K562 (cell line): ENCODE measurements at regions not wholly inside any gene's neighbourhood (a gene's known extent, or its start where the extent isn't known, plus 50 kb on each side); places are given as distances from the start of the nearest gene placed in this dataset.

Source experiments
- ATAC-seq: fragments of 200-7000 bp; cut with Tn5 transposase; 3 replicates; pipeline ENCODE4 v1.9.1; 2020; ENCODE audit warnings: moderate library complexity
- BruUV-seq: library from RNA; stranded (reverse); fragments of 400-500 nt; replicated peaks from 2 replicates; lab custom pipeline; 2021; lab: Mats Ljungman, UMichigan
- CTCF ChIA-PET: fragments of 300-600 bp; formaldehyde crosslinking; extraction: SDS; loops from one replicate; lab custom pipeline; 2021; ENCODE audit warnings: low intra/inter-chr PET ratio; lab: Yijun Ruan, JAX
- POLR2A ChIA-PET: fragments of 300-600, 350-650 bp; sonication (Branson Sonifier 250); formaldehyde crosslinking; extraction: SDS; loops from one replicate; lab custom pipeline; 2021; ENCODE audit warnings: antibody characterized with exemption, inconsistent platforms; lab: Yijun Ruan, JAX
- DNase-seq, 4 experiments: peaks; one replicate each; pipeline versions ENCODE4 v3.0.0 to v3.0.0-alpha.2; 2011 to 2018; ENCODE audit warnings: low spot score in 3 of 4, mixed read lengths in 3 of 4; ENCODE audit errors: extremely low read depth in 1 of 4
- FAIRE-seq: peaks from 2 replicates; lab custom pipeline; 2011; peaks lifted over from hg19 to GRCh38; lab: Jason Lieb, UNC
- H2AFZ ChIP-seq: 2 replicates; pipeline ENCODE4 v1.6.0; 2011; ENCODE audit warnings: low read depth, low read length, control low read depth, inconsistent platforms
- H3K27ac ChIP-seq: fragments of 200-600 bp; 3 replicates; pipeline ENCODE4 v1.8.0; 2011; ENCODE audit warnings: low read depth, mild to moderate bottlenecking, control low read depth, inconsistent platforms, low read length, moderate library complexity, mixed read lengths; ENCODE audit errors: extremely low read depth
- H3K27me3 ChIP-seq, 2 experiments: fragments of 300-600 bp in 1 of 2; 2 replicates in 1 of 2; 3 replicates in 1 of 2; pipeline versions ENCODE4 v1.6.0 to v1.8.0; 2011; ENCODE audit warnings: inconsistent platforms in 2 of 2, low read length in 2 of 2, mild to moderate bottlenecking in 1 of 2, mixed read lengths in 1 of 2, moderate library complexity in 1 of 2; ENCODE audit not compliant: control insufficient read depth in 2 of 2, insufficient read depth in 2 of 2
- H3K36me3 ChIP-seq: fragments of 300-600 bp; 3 replicates; pipeline ENCODE4 v1.8.0; 2011; ENCODE audit warnings: mild to moderate bottlenecking, low read length, inconsistent platforms; ENCODE audit not compliant: control insufficient read depth, insufficient read depth
- H3K4me1 ChIP-seq, 2 experiments: fragments of 200-600 bp in 1 of 2; replicated peaks in 1 of 2; 2 replicates in 1 of 2; 3 replicates in 1 of 2; pipeline versions ENCODE4 v1.5.1 to v1.8.0; 2011; ENCODE audit warnings: inconsistent platforms in 2 of 2, low read length in 2 of 2, mild to moderate bottlenecking in 1 of 2, mixed read lengths in 1 of 2, moderate library complexity in 1 of 2; ENCODE audit not compliant: control insufficient read depth in 2 of 2, insufficient read depth in 2 of 2
- H3K4me2 ChIP-seq: 2 replicates; pipeline ENCODE4 v1.6.1; 2011; ENCODE audit warnings: low read length, control low read depth, inconsistent platforms, mixed read lengths; ENCODE audit not compliant: insufficient read depth
- H3K4me3 ChIP-seq: fragments of 200-600 bp; sonication (generic), shearing (Covaris generic); 2 replicates; pipeline ENCODE4 v1.5.1; 2016; ENCODE audit warnings: control low read depth, inconsistent platforms
- H3K79me2 ChIP-seq: fragments of 200-600 bp; 3 replicates; pipeline ENCODE4 v1.8.0; 2011; ENCODE audit warnings: low read length, inconsistent platforms; ENCODE audit not compliant: control insufficient read depth, insufficient read depth
- H3K9ac ChIP-seq, 2 experiments: 2 replicates each; pipeline versions ENCODE4 v1.6.0 to v1.6.1; 2011; ENCODE audit warnings: low read depth in 2 of 2, low read length in 2 of 2, control low read depth in 1 of 2, inconsistent platforms in 1 of 2, mild to moderate bottlenecking in 1 of 2, mixed read lengths in 1 of 2; ENCODE audit not compliant: insufficient read depth in 1 of 2
- H3K9me1 ChIP-seq: one replicate; pipeline ENCODE4 v1.6.0; 2011; ENCODE audit warnings: inconsistent platforms, mild to moderate bottlenecking, low read length, moderate library complexity; ENCODE audit not compliant: control insufficient read depth, insufficient read depth
- H3K9me3 ChIP-seq: replicated peaks from 2 replicates; pipeline ENCODE4 v1.5.1; 2011; ENCODE audit warnings: low read depth, low read length, inconsistent platforms; ENCODE audit not compliant: control insufficient read depth, insufficient read depth
- H4K20me1 ChIP-seq: replicated peaks from 2 replicates; pipeline ENCODE4 v1.6.1; 2011; ENCODE audit warnings: low read length, inconsistent platforms, mixed read lengths; ENCODE audit not compliant: control insufficient read depth, insufficient read depth
- CCNT2 ChIP-seq: IDR thresholded peaks from 2 replicates; pipeline ENCODE4 v1.6.1; 2011; ENCODE audit warnings: borderline replicate concordance, low read depth, mild to moderate bottlenecking, moderate library complexity, mixed read lengths, low read length; ENCODE audit not compliant: insufficient read length; ENCODE audit errors: extremely low read depth
- CHD4 ChIP-seq: fragments of 200-600 bp; sonication (generic); IDR thresholded peaks from 3 replicates; pipeline ENCODE4 v1.6.1; 2012; ENCODE audit warnings: low read depth, mild to moderate bottlenecking, mixed read lengths, low read length, inconsistent platforms; ENCODE audit not compliant: insufficient read depth, insufficient replicate concordance, poor library complexity, severe bottlenecking
- GTF2F1 ChIP-seq: IDR thresholded peaks from 2 replicates; pipeline ENCODE4 v1.6.1; 2011; ENCODE audit warnings: low read depth, low read length, improper control_type of control experiment
- HIVEP1 ChIP-seq: fragments of 250-450 bp; sonication (Bioruptor Pico); IDR thresholded peaks from 2 replicates; pipeline ENCODE4 v1.4.0; 2020; ENCODE audit warnings: mild to moderate bottlenecking
- ZNF133 ChIP-seq: fragments of 250-450 bp; sonication (Bioruptor Pico); IDR thresholded peaks from 2 replicates; pipeline ENCODE4 v1.4.0; 2020; ENCODE audit warnings: mild to moderate bottlenecking
- ZNF239 ChIP-seq: fragments of 250-450 bp; sonication (Bioruptor Pico); IDR thresholded peaks from 2 replicates; pipeline ENCODE4 v1.4.0; 2020; ENCODE audit warnings: mild to moderate bottlenecking
- ZNF699 ChIP-seq: fragments of 250-450 bp; sonication (Bioruptor Pico); IDR thresholded peaks from 2 replicates; pipeline ENCODE4 v1.8.0; 2021; ENCODE audit warnings: mild to moderate bottlenecking, moderate library complexity; ENCODE audit not compliant: insufficient replicate concordance
- WGBS: fragments of 100-300 bp; shearing (Covaris generic); methylation state at CpG from one replicate; pipeline ENCODE4 v1.1.6; 2016; ENCODE audit warnings: low coverage, mixed read lengths; ENCODE audit not compliant: insufficient coverage; ENCODE audit errors: missing lambda C conversion rate; 5-methylcytosine and 5-hydroxymethylcytosine counted together
- in situ Hi-C: fragments of 300-500 bp; cut with MboI; formaldehyde crosslinking; loops from 4 replicates; pipeline ENCODE4 v1.15.0; 2018; ENCODE audit warnings: inconsistent platforms, mixed read lengths
- intact Hi-C: fragments of 100-400 bp; cut with micrococcal nuclease; formaldehyde crosslinking; loops from 2 replicates; pipeline ENCODE4 v1.14.2; 2022
- TF ChIP-seq, protein P1 (sequence below), 2 experiments: fragments of 450-650 bp; formaldehyde crosslinking in 1 of 2; IDR thresholded peaks; 2 replicates each; pipeline versions ENCODE4 v1.4.0 to v1.6.1; 2014 to 2020; ENCODE audit warnings: mild to moderate bottlenecking in 2 of 2, borderline replicate concordance in 1 of 2, low read depth in 1 of 2
- TF ChIP-seq, protein P2 (sequence below): fragments of 450-650 bp; IDR thresholded peaks from 2 replicates; pipeline ENCODE4 v1.6.1; 2016; ENCODE audit warnings: borderline replicate concordance
- TF ChIP-seq, protein P3 (sequence below): fragments of 250-450 bp; sonication (Bioruptor Pico); IDR thresholded peaks from 2 replicates; pipeline ENCODE4 v1.4.0; 2020; ENCODE audit warnings: borderline replicate concordance

DNA sequence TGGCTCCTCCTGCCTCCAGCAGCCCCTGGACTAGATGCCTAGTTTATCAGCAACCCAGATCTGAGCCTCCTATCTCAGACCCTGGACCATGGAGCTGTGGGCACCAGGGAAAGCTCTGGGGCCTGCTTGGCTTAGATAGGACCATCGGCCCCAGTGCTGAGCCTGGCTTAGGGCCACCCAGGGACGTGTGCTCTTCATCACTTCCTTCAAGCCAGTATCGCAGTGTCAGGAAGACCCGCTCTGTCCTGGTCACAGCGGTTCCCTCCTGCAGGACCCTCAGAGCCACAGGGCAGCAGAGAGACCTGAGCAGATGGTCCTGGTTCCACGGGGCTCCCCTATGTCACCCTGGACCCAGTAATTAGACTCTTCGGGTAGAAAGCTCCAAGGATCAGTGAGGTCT, 105.7 kb upstream of the FAM20C start:
- Histone ChIP-seq H3K27ac (no peak overlapping the region), H3K4me1 (peaks cover 0 to 30% of the 10 kb centered on the region in 2 experiments; a peak in 2 of 5 replicates), H3K79me2 (no peaks in the 10 kb centered on the region), H3K9ac (no peak overlapping the region), H3K27me3 (peaks cover 47 to 84% of the 10 kb centered on the region in 2 experiments), H3K9me1 (no peaks in the 10 kb centered on the region), H2AFZ (no peak overlapping the region), H3K9me3 (no peaks in the 10 kb centered on the region; the same call in 1 of the 2 replicates), H3K4me2 (no peak overlapping the region), H3K4me3 (no peak overlapping the region), H3K36me3 (no peaks in the 10 kb centered on the region), H4K20me1 (peaks cover 14% of the 10 kb centered on the region; the same call in 1 of the 2 replicates)
- WGBS: 3% methylated on average over 7 of the region's 7 CpGs
- intact Hi-C loops: no loop called here
- ChIA-PET CTCF (no interaction called here), POLR2A (interaction anchor here (0.7 to 2.7 kb wide), 2 partner anchors 10 to 34 kb away, joined by 4 to 11 read pairs; no protein-coding TSS in a partner anchor)
- FAIRE-seq: no peak
- in situ Hi-C loops: no loop called here
- ATAC-seq: no peak
- no peak for DNase-seq
- BruUV-seq: no TSS peak
- TF ChIP-seq GTF2F1 (no peak), HIVEP1 (CRISPR knock-in tag) (no peak), ZNF699 (CRISPR knock-in tag) (no peak), CHD4 (no peak), ZNF133 (no peak), CCNT2 (no peak), ZNF239 (CRISPR knock-in tag) (no peak)
- TF ChIP-seq, protein P1, sequence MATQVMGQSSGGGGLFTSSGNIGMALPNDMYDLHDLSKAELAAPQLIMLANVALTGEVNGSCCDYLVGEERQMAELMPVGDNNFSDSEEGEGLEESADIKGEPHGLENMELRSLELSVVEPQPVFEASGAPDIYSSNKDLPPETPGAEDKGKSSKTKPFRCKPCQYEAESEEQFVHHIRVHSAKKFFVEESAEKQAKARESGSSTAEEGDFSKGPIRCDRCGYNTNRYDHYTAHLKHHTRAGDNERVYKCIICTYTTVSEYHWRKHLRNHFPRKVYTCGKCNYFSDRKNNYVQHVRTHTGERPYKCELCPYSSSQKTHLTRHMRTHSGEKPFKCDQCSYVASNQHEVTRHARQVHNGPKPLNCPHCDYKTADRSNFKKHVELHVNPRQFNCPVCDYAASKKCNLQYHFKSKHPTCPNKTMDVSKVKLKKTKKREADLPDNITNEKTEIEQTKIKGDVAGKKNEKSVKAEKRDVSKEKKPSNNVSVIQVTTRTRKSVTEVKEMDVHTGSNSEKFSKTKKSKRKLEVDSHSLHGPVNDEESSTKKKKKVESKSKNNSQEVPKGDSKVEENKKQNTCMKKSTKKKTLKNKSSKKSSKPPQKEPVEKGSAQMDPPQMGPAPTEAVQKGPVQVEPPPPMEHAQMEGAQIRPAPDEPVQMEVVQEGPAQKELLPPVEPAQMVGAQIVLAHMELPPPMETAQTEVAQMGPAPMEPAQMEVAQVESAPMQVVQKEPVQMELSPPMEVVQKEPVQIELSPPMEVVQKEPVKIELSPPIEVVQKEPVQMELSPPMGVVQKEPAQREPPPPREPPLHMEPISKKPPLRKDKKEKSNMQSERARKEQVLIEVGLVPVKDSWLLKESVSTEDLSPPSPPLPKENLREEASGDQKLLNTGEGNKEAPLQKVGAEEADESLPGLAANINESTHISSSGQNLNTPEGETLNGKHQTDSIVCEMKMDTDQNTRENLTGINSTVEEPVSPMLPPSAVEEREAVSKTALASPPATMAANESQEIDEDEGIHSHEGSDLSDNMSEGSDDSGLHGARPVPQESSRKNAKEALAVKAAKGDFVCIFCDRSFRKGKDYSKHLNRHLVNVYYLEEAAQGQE (IDR thresholded peaks at IDR 0.05; ENCODE audit: borderline replicate concordance): no peak
- TF ChIP-seq, protein P1 (CRISPR knock-in tag; IDR thresholded peaks at IDR 0.05; ENCODE audit: low read depth): no peak
- TF ChIP-seq, protein P2, sequence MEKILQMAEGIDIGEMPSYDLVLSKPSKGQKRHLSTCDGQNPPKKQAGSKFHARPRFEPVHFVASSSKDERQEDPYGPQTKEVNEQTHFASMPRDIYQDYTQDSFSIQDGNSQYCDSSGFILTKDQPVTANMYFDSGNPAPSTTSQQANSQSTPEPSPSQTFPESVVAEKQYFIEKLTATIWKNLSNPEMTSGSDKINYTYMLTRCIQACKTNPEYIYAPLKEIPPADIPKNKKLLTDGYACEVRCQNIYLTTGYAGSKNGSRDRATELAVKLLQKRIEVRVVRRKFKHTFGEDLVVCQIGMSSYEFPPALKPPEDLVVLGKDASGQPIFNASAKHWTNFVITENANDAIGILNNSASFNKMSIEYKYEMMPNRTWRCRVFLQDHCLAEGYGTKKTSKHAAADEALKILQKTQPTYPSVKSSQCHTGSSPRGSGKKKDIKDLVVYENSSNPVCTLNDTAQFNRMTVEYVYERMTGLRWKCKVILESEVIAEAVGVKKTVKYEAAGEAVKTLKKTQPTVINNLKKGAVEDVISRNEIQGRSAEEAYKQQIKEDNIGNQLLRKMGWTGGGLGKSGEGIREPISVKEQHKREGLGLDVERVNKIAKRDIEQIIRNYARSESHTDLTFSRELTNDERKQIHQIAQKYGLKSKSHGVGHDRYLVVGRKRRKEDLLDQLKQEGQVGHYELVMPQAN: no peak
- TF ChIP-seq, protein P3, sequence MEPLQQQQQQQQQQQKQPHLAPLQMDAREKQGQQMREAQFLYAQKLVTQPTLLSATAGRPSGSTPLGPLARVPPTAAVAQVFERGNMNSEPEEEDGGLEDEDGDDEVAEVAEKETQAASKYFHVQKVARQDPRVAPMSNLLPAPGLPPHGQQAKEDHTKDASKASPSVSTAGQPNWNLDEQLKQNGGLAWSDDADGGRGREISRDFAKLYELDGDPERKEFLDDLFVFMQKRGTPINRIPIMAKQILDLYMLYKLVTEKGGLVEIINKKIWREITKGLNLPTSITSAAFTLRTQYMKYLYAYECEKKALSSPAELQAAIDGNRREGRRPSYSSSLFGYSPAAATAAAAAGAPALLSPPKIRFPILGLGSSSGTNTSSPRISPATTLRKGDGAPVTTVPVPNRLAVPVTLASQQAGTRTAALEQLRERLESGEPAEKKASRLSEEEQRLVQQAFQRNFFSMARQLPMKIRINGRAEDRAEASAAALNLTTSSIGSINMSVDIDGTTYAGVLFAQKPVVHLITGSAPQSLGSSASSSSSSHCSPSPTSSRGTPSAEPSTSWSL (CRISPR knock-in tag): no peak
